Heart left ventricle (tissue), 13 donors: ENCODE measurements at regions not wholly inside any gene's neighbourhood (a gene's known extent, or its start where the extent isn't known, plus 50 kb on each side); places are given as distances from the start of the nearest gene placed in this dataset.

ENCODE experiments used
- CTCF ChIP-seq, 12 donors: fragments of 200-600 bp; sonication (generic) in 4 of 12; IDR thresholded peaks; one replicate each; pipeline versions ENCODE4 v1.5.0 to v1.8.0; 2018 to 2022; ENCODE audit warnings: antibody characterized with exemption in 12 of 12, mild to moderate bottlenecking in 5 of 12
- POLR2A ChIP-seq, 2 donors: fragments of 450-650 bp; IDR thresholded peaks; one replicate each; pipeline ENCODE4 v1.6.1; 2017; ENCODE audit warnings: antibody characterized with exemption in 2 of 2, mild to moderate bottlenecking in 2 of 2, moderate library complexity in 2 of 2
- donor health status: ischemic (EF 13 %, LVEDD 7.1; RV severe dilation, severe dysfunction).
- donor health status: DM: no; HTN: yes; CAD: no.
- donor health status: DM: no; HTN: no; CAD: no.
- donor health status: ischemic (EF 25% LVEDD 6.9; RV normal size, moderate dysfunction).
- donor health status: ischemic (EF 25% LVEDD 5.7; RV mildly dilated, moderate dysfunction).
- donor health status: ischemic (EF 35%, LVEDD 5.7; RV mildly dilated, moderate dysfunction).
- donor health status: nonischemic (EF 11% LVEDD 7.7; RV severe dilation, severe dysfunction).
- donor health status: DM: yes; HTN: yes; CAD: no.
- donor health status: PGD.
- donor health status: ischemic (EF 29% LVEDD 5.4; RV normal size, mild dysfunction).
- donor health status: nonischemic (EF 23%, LVEDD 6.1; RV moderate dilation, normal function).

GRCh38 chr4:4778554-4778953, 80.9 kb upstream of the MSX1 start:
- no peak for TF ChIP-seq CTCF (IDR thresholded peaks at IDR 0.05)
- no peak for TF ChIP-seq POLR2A (IDR thresholded peaks at IDR 0.05)
